H9 (cell line): ENCODE measurements at regions not wholly inside any gene's neighbourhood (a gene's known extent, or its start where the extent isn't known, plus 50 kb on each side); places are given as distances from the start of the nearest gene placed in this dataset.
A peak's percentile ranks its signal among the peaks of the same experiment; 100 is the strongest.

Source experiments
- DNase-seq: peaks from one replicate; pipeline ENCODE4 v3.0.0-alpha.2; 2017
- H2AFZ ChIP-seq: one replicate; pipeline ENCODE4 v1.6.1; 2013; ENCODE audit warnings: mild to moderate bottlenecking, low read length, control low read depth, moderate library complexity
- H2AK5ac ChIP-seq: 2 replicates; pipeline ENCODE4 v1.6.1; 2013; ENCODE audit warnings: low read length, control low read depth, mixed read lengths; ENCODE audit not compliant: insufficient read length
- H2BK120ac ChIP-seq: one replicate; pipeline ENCODE4 v1.6.1; 2013; ENCODE audit warnings: low read depth, mild to moderate bottlenecking, low read length, control low read depth, inconsistent platforms; ENCODE audit not compliant: poor library complexity, severe bottlenecking
- H2BK12ac ChIP-seq: 2 replicates; pipeline ENCODE4 v1.6.1; 2013; ENCODE audit warnings: low read length, control low read depth, mixed read lengths, low read depth; ENCODE audit not compliant: insufficient read length
- H2BK15ac ChIP-seq: 2 replicates; pipeline ENCODE4 v1.6.1; 2013; ENCODE audit warnings: low read depth, low read length, control low read depth
- H2BK20ac ChIP-seq: one replicate; pipeline ENCODE4 v1.6.1; 2013; ENCODE audit warnings: low read depth, mild to moderate bottlenecking, low read length, control low read depth, inconsistent platforms; ENCODE audit not compliant: poor library complexity, severe bottlenecking
- H2BK5ac ChIP-seq: 2 replicates; pipeline ENCODE4 v1.6.1; 2013; ENCODE audit warnings: low read length, control low read depth, mixed read lengths; ENCODE audit not compliant: insufficient read length
- H3K14ac ChIP-seq: 2 replicates; pipeline ENCODE4 v1.6.1; 2013; ENCODE audit warnings: low read length, control low read depth; ENCODE audit not compliant: insufficient read depth
- H3K18ac ChIP-seq: 2 replicates; pipeline ENCODE4 v1.6.1; 2013; ENCODE audit warnings: low read depth, mild to moderate bottlenecking, mixed read lengths, low read length, control low read depth; ENCODE audit not compliant: insufficient read length
- H3K23ac ChIP-seq: 2 replicates; pipeline ENCODE4 v1.6.1; 2013; ENCODE audit warnings: low read length, control low read depth, mixed read lengths, low read depth; ENCODE audit not compliant: insufficient read length
- H3K23me2 ChIP-seq: 2 replicates; pipeline ENCODE4 v1.6.1; 2013; ENCODE audit warnings: low read depth, mild to moderate bottlenecking, mixed read lengths, low read length, control low read depth; ENCODE audit not compliant: insufficient read length, poor library complexity, severe bottlenecking
- H3K27ac ChIP-seq: 2 replicates; pipeline ENCODE4 v1.5.1; 2013; ENCODE audit warnings: low read length, control low read depth, mixed read lengths, low read depth; ENCODE audit not compliant: insufficient read length
- H3K27me3 ChIP-seq: 2 replicates; pipeline ENCODE4 v1.6.1; 2013; ENCODE audit warnings: low read length, control low read depth, inconsistent platforms; ENCODE audit not compliant: insufficient read depth
- H3K4ac ChIP-seq: 2 replicates; pipeline ENCODE4 v1.6.1; 2013; ENCODE audit warnings: low read depth, mild to moderate bottlenecking, control low read depth, inconsistent platforms, low read length, moderate library complexity
- H3K4me1 ChIP-seq: 2 replicates; pipeline ENCODE4 v1.6.1; 2013; ENCODE audit warnings: low read length, control low read depth, inconsistent platforms; ENCODE audit not compliant: insufficient read depth
- H3K4me2 ChIP-seq: 2 replicates; pipeline ENCODE4 v1.6.1; 2013; ENCODE audit warnings: low read length, control low read depth, mixed read lengths; ENCODE audit not compliant: insufficient read length, insufficient read depth
- H3K56ac ChIP-seq: 2 replicates; pipeline ENCODE4 v1.6.1; 2013; ENCODE audit warnings: low read depth, mild to moderate bottlenecking, mixed read lengths, low read length, control low read depth; ENCODE audit not compliant: insufficient read length
- H3K79me1 ChIP-seq: 2 replicates; pipeline ENCODE4 v1.6.1; 2013; ENCODE audit warnings: low read depth, mild to moderate bottlenecking, moderate library complexity, low read length, control low read depth, inconsistent platforms; ENCODE audit not compliant: insufficient read depth, poor library complexity, severe bottlenecking
- H3K79me2 ChIP-seq: 2 replicates; pipeline ENCODE4 v1.6.1; 2013; ENCODE audit warnings: low read length, control low read depth, inconsistent platforms; ENCODE audit not compliant: insufficient read depth
- H3K9ac ChIP-seq: 2 replicates; pipeline ENCODE4 v1.6.1; 2013; ENCODE audit warnings: low read length, control low read depth, mixed read lengths; ENCODE audit not compliant: insufficient read length; ENCODE audit errors: extremely low read depth
- H3K9me3 ChIP-seq: one replicate; pipeline ENCODE4 v1.6.1; 2013; ENCODE audit warnings: low read depth, low read length, inconsistent platforms; ENCODE audit not compliant: control insufficient read depth
- H3T11ph ChIP-seq: one replicate; pipeline ENCODE4 v1.6.1; 2013; ENCODE audit warnings: mild to moderate bottlenecking, low read length, control low read depth, inconsistent platforms
- H4K20me1 ChIP-seq: one replicate; pipeline ENCODE4 v1.6.1; 2013; ENCODE audit not compliant: control insufficient read depth, insufficient read length, insufficient read depth
- H4K5ac ChIP-seq: 2 replicates; pipeline ENCODE4 v1.6.1; 2013; ENCODE audit warnings: low read depth, mild to moderate bottlenecking, mixed read lengths, low read length, control low read depth; ENCODE audit not compliant: insufficient read length
- H4K8ac ChIP-seq: replicated peaks from 2 replicates; pipeline ENCODE4 v1.6.1; 2013; ENCODE audit warnings: low read length, control low read depth, mixed read lengths, low read depth; ENCODE audit not compliant: insufficient read length
- H4K91ac ChIP-seq: 2 replicates; pipeline ENCODE4 v1.6.1; 2013; ENCODE audit warnings: low read depth, mild to moderate bottlenecking, moderate library complexity, mixed read lengths, low read length, control low read depth; ENCODE audit not compliant: insufficient read length
- H3K27ac Mint-ChIP-seq, 3 experiments: 2 replicates in 2 of 3; 3 replicates in 1 of 3; pipeline ENCODE4 v1.8.0; 2020 to 2021; ENCODE audit warnings: mixed read lengths in 3 of 3, mild to moderate bottlenecking in 1 of 3, moderate library complexity in 1 of 3
- H3K27me3 Mint-ChIP-seq: 2 replicates; pipeline ENCODE4 v1.8.0; 2021; ENCODE audit warnings: low read depth, mild to moderate bottlenecking, moderate library complexity, mixed read lengths
- H3K36me3 Mint-ChIP-seq, 3 experiments: 2 replicates in 2 of 3; 3 replicates in 1 of 3; pipeline ENCODE4 v1.8.0; 2020 to 2021; ENCODE audit warnings: low read depth in 3 of 3, mixed read lengths in 3 of 3; ENCODE audit not compliant: insufficient read depth in 1 of 3
- H3K4me1 Mint-ChIP-seq, 2 experiments: 2 replicates each; pipeline ENCODE4 v1.8.0; 2020; ENCODE audit warnings: mixed read lengths in 2 of 2
- H3K4me3 Mint-ChIP-seq, 2 experiments: 2 replicates in 1 of 2; 3 replicates in 1 of 2; pipeline ENCODE4 v1.8.0; 2020 to 2021; ENCODE audit warnings: mild to moderate bottlenecking in 2 of 2, mixed read lengths in 2 of 2, moderate library complexity in 1 of 2
- H3K9me3 Mint-ChIP-seq, 2 experiments: 2 replicates in 1 of 2; 3 replicates in 1 of 2; pipeline ENCODE4 v1.8.0; 2020; ENCODE audit warnings: mild to moderate bottlenecking in 2 of 2, mixed read lengths in 2 of 2, moderate library complexity in 1 of 2
- CTCF ChIP-seq: fragments of 200-600 bp; sonication (generic); conservative IDR thresholded peaks from 3 replicates; pipeline ENCODE4 v1.8.0; 2021; ENCODE audit warnings: antibody characterized with exemption, mild to moderate bottlenecking
- WGBS: extraction: QIAGEN DNeasy Blood & Tissue Kit; methylation state at CpG from one replicate; pipeline ENCODE4 v1.1.7; 2013; ENCODE audit warnings: missing lambda C conversion rate, low lambda C conversion rate, mixed read lengths; ENCODE audit not compliant: insufficient read length; ENCODE audit errors: extremely low coverage; 5-methylcytosine and 5-hydroxymethylcytosine counted together

GRCh38 chr4:123218981-123219380 lies 177.6 kb upstream of the SPRY1 start:
- H3K36me3 Mint-ChIP-seq: peaks cover 5 to 8% (median 6%) of the 10 kb centered on the region in 3 experiments; a peak in 3 of 7 replicates

More at GRCh38 chr4:123218981-123219380, 177.6 kb upstream of the SPRY1 start:
- H3K4me1 Mint-ChIP-seq: no peaks in the 10 kb centered on the region; a peak in 1 of 4 replicates
- Histone ChIP-seq H2BK15ac (no peak overlapping the region), H4K5ac (no peak overlapping the region), H3K18ac (no peak overlapping the region), H3K79me2 (no peaks in the 10 kb centered on the region), H2BK5ac (no peak overlapping the region), H3K4ac (no peak overlapping the region), H3K56ac (no peak overlapping the region), H4K8ac (no peak overlapping the region), H3K4me1 (no peaks in the 10 kb centered on the region), H3K23ac (no peak overlapping the region), H3K79me1 (no peaks in the 10 kb centered on the region), H3K9me3 (no peaks in the 10 kb centered on the region), H3K27me3 (no peaks in the 10 kb centered on the region), H4K91ac (no peak overlapping the region), H2AK5ac (no peak overlapping the region), H2BK20ac (no peak overlapping the region), H3K14ac (no peak overlapping the region), H2BK120ac (no peak overlapping the region), H4K20me1 (no peaks in the 10 kb centered on the region), H3K23me2 (no peaks in the 10 kb centered on the region), H3K27ac (no peak overlapping the region), H2BK12ac (no peak overlapping the region), H3T11ph (no peak overlapping the region), H3K9ac (no peak overlapping the region), H2AFZ (no peak overlapping the region), H3K4me2 (no peak overlapping the region)
- WGBS: no CpG with 5 or more reads among the region's 4 CpGs
- 0 out of 7 replicates have a peak overlapping the region, but pooled peaks of 1 of the 3 experiments have one; percentile 36 for H3K27ac Mint-ChIP-seq
- TF ChIP-seq CTCF: no peak
- H3K9me3 Mint-ChIP-seq: no peaks in the 10 kb centered on the region
- no peak overlapping the region for H3K4me3 Mint-ChIP-seq
- DNase-seq: no peak
- H3K27me3 Mint-ChIP-seq: no peaks in the 10 kb centered on the region
